ENCODE measurements at regions not wholly inside any gene's neighbourhood (a gene's known extent, or its start where the extent isn't known, plus 50 kb on each side); places are given as distances from the start of the nearest gene placed in this dataset.
A peak's percentile ranks its signal among the peaks of the same experiment; 100 is the strongest.

GRCh38 chr2:215577356-215577755, 141.5 kb upstream of the FN1 start:
- Histone ChIP-seq H3K27me3 (ENCODE audit: insufficient read depth, poor library complexity, severe bottlenecking) (no peaks in the 10 kb centered on the region), H3K9me3 (ENCODE audit: severe bottlenecking) (no peaks in the 10 kb centered on the region), H3K36me3 (ENCODE audit: low read depth) (no peaks in the 10 kb centered on the region), H3K27ac (ENCODE audit: poor library complexity, severe bottlenecking) (peak overlapping the region; percentile 90), H3K4me3 (ENCODE audit: severe bottlenecking) (no peak overlapping the region), H3K4me1 (ENCODE audit: insufficient read depth, poor library complexity, severe bottlenecking) (peaks cover 24% of the 10 kb centered on the region)
- DNase-seq (ENCODE audit: low spot score) (no peak), ATAC-seq (ENCODE audit: low read depth) (peak; percentile 69)
- TF ChIP-seq CTCF (IDR thresholded peaks at IDR 0.05; ENCODE audit: poor library complexity, severe bottlenecking), result no peak

GRCh38 chr2:215576572-215576971, 140.7 kb upstream of the FN1 start:
- ATAC-seq (ENCODE audit: low read depth) (no peak), DNase-seq (ENCODE audit: low spot score) (no peak)
- peak overlapping the region; percentile 90 for H3K27ac ChIP-seq (ENCODE audit: poor library complexity, severe bottlenecking)
- H3K27me3 ChIP-seq (ENCODE audit: insufficient read depth, poor library complexity, severe bottlenecking), result no peaks in the 10 kb centered on the region
- no peaks in the 10 kb centered on the region for H3K36me3 ChIP-seq (ENCODE audit: low read depth)
- H3K4me1 ChIP-seq (ENCODE audit: insufficient read depth, poor library complexity, severe bottlenecking), result peaks cover 24% of the 10 kb centered on the region
- H3K9me3 ChIP-seq (ENCODE audit: severe bottlenecking), result no peaks in the 10 kb centered on the region
- H3K4me3 ChIP-seq (ENCODE audit: severe bottlenecking), result no peak overlapping the region
- no peak for TF ChIP-seq CTCF (IDR thresholded peaks at IDR 0.05; ENCODE audit: poor library complexity, severe bottlenecking)

- Histone ChIP-seq H3K27me3 (ENCODE audit: insufficient read depth, poor library complexity, severe bottlenecking) (no peaks in the 10 kb centered on the region), H3K36me3 (ENCODE audit: low read depth) (no peaks in the 10 kb centered on the region), H3K4me3 (ENCODE audit: severe bottlenecking) (no peak overlapping the region), H3K27ac (ENCODE audit: poor library complexity, severe bottlenecking) (no peak overlapping the region), H3K4me1 (ENCODE audit: insufficient read depth, poor library complexity, severe bottlenecking) (peaks cover 6% of the 10 kb centered on the region), H3K9me3 (ENCODE audit: severe bottlenecking) (no peaks in the 10 kb centered on the region)
- ATAC-seq (ENCODE audit: low read depth) (no peak), DNase-seq (ENCODE audit: low spot score) (no peak)
- TF ChIP-seq CTCF (IDR thresholded peaks at IDR 0.05; ENCODE audit: poor library complexity, severe bottlenecking), result no peak
Measured at GRCh38 chr2:215573496-215573895, 137.6 kb upstream of the FN1 start.

- H3K4me1 ChIP-seq (ENCODE audit: insufficient read depth, poor library complexity, severe bottlenecking), result peaks cover 2% of the 10 kb centered on the region
- DNase-seq (ENCODE audit: low spot score) (no peak), ATAC-seq (ENCODE audit: low read depth) (no peak)
- H3K36me3 ChIP-seq (ENCODE audit: low read depth), result no peaks in the 10 kb centered on the region
- H3K27me3 ChIP-seq (ENCODE audit: insufficient read depth, poor library complexity, severe bottlenecking), result no peaks in the 10 kb centered on the region
- H3K4me3 ChIP-seq (ENCODE audit: severe bottlenecking), result no peak overlapping the region
- TF ChIP-seq CTCF (IDR thresholded peaks at IDR 0.05; ENCODE audit: poor library complexity, severe bottlenecking), result no peak
- H3K27ac ChIP-seq (ENCODE audit: poor library complexity, severe bottlenecking), result no peak overlapping the region
- H3K9me3 ChIP-seq (ENCODE audit: severe bottlenecking), result no peaks in the 10 kb centered on the region
Measured at GRCh38 chr2:215572341-215572848, 136.5 kb upstream of the FN1 start.

GRCh38 chr2:215571689-215572088, 135.8 kb upstream of the FN1 start:
- Histone ChIP-seq H3K36me3 (ENCODE audit: low read depth) (no peaks in the 10 kb centered on the region), H3K9me3 (ENCODE audit: severe bottlenecking) (no peaks in the 10 kb centered on the region), H3K4me1 (ENCODE audit: insufficient read depth, poor library complexity, severe bottlenecking) (no peaks in the 10 kb centered on the region), H3K27me3 (ENCODE audit: insufficient read depth, poor library complexity, severe bottlenecking) (no peaks in the 10 kb centered on the region), H3K4me3 (ENCODE audit: severe bottlenecking) (no peak overlapping the region), H3K27ac (ENCODE audit: poor library complexity, severe bottlenecking) (no peak overlapping the region)
- DNase-seq (ENCODE audit: low spot score) (no peak), ATAC-seq (ENCODE audit: low read depth) (no peak)
- no peak for TF ChIP-seq CTCF (IDR thresholded peaks at IDR 0.05; ENCODE audit: poor library complexity, severe bottlenecking)

All from RWPE2 (cell line).